Kidney (tissue), 13 donors: ENCODE measurements at regions not wholly inside any gene's neighbourhood (a gene's known extent, or its start where the extent isn't known, plus 50 kb on each side); places are given as distances from the start of the nearest gene placed in this dataset.
"Not testable (repeated sequence)": the region's sequence is repeated elsewhere in the genome, so short reads cannot be mapped to it uniquely, and the experiment has no call there.

Source experiments
- DNase-seq, 5 donors: peaks; one replicate each; pipeline ENCODE4 v3.0.0-alpha.2; 2013 to 2020
- FAIRE-seq: peaks from 2 replicates; lab custom pipeline; 2012; peaks lifted over from hg19 to GRCh38; lab: Jason Lieb, UNC
- H3K27ac ChIP-seq, 2 donors: one replicate each; pipeline ENCODE4 v1.7.0; 2013; ENCODE audit warnings: low read depth in 2 of 2, low read length in 2 of 2, inconsistent platforms in 1 of 2
- H3K27me3 ChIP-seq: one replicate; pipeline ENCODE4 v1.7.1; 2013; ENCODE audit warnings: low read length, inconsistent platforms; ENCODE audit not compliant: control insufficient read depth, insufficient read depth
- H3K36me3 ChIP-seq, 3 donors: one replicate each; pipeline versions ENCODE4 v1.7.0 to v1.7.1; 2013; ENCODE audit warnings: low read length in 3 of 3, control low read depth in 1 of 3, inconsistent platforms in 1 of 3; ENCODE audit not compliant: insufficient read depth in 3 of 3, control insufficient read depth in 2 of 3
- H3K4me1 ChIP-seq, 3 donors: one replicate each; pipeline versions ENCODE4 v1.7.0 to v1.7.1; 2013; ENCODE audit warnings: low read length in 3 of 3, inconsistent platforms in 1 of 3, low read depth in 1 of 3; ENCODE audit not compliant: control insufficient read depth in 2 of 3, insufficient read depth in 2 of 3
- H3K4me3 ChIP-seq, 3 donors: one replicate each; pipeline versions ENCODE4 v1.7.0 to v1.8.1; 2013; ENCODE audit warnings: low read length in 3 of 3, control low read depth in 1 of 3, inconsistent platforms in 1 of 3
- H3K9ac ChIP-seq, 3 donors: one replicate each; pipeline versions ENCODE4 v1.7.0 to v1.7.1; 2013; ENCODE audit warnings: low read length in 3 of 3, control low read depth in 1 of 3, inconsistent platforms in 1 of 3
- H3K9me3 ChIP-seq, 3 donors: one replicate each; pipeline versions ENCODE4 v1.7.0 to v1.7.1; 2013; ENCODE audit warnings: low read length in 3 of 3, control low read depth in 1 of 3, inconsistent platforms in 1 of 3; ENCODE audit not compliant: control insufficient read depth in 2 of 3, insufficient read depth in 1 of 3
- CTCF ChIP-seq: IDR thresholded peaks from 3 replicates; pipeline ENCODE4 v1.5.1; 2012; ENCODE audit warnings: mild to moderate bottlenecking, moderate library complexity, borderline replicate concordance; ENCODE audit not compliant: insufficient read depth; ENCODE audit errors: extremely low read depth
- intact Hi-C: fragments of 100-400 bp; cut with DNase I; formaldehyde crosslinking; loops from one replicate; pipeline ENCODE4 v1.11.1; 2022
- donor health status: control.
- donor health status: control.
- donor health status: control.
- donor health status: control.
- donor health status: control.
- donor health status: DM: yes; HTN: yes; CAD: no.
- donor health status: Normal renal cell carcinoma (clear cell type).

DNA sequence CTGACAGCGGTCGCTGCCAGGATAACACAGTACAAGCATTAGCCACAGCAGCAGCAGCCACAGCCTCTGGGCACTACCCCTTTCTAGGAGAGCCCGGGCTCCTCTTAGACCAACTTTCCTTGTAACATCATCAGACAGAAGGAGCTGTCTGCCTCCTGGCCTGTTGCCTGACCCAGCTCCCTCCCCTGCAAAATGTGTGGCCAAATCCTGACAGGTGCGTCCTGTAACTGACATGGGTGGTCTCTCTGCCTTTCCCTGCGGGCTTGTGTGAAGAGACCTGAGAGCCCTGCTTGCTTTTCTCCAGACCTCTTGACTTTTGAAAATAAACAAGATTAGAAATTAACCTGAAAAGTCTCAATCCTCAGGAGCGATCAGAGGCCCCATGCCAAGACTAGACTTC, 824.9 kb downstream of the RAPGEF2 start:
- TF ChIP-seq CTCF, result no peak
- H3K9ac ChIP-seq, result no peak overlapping the region
- FAIRE-seq (no peak), DNase-seq (no peak)
- no peaks in the 10 kb centered on the region for H3K36me3 ChIP-seq
- intact Hi-C loops, result no loop called here
- H3K4me1 ChIP-seq, result no peaks in the 10 kb centered on the region
- H3K4me3 ChIP-seq, result no peak overlapping the region
- no peaks in the 10 kb centered on the region for H3K27me3 ChIP-seq
- peaks cover 0 to 10% (median 3%) of the 10 kb centered on the region in 3 donors for H3K9me3 ChIP-seq
- H3K27ac ChIP-seq, result no peak overlapping the region

DNA sequence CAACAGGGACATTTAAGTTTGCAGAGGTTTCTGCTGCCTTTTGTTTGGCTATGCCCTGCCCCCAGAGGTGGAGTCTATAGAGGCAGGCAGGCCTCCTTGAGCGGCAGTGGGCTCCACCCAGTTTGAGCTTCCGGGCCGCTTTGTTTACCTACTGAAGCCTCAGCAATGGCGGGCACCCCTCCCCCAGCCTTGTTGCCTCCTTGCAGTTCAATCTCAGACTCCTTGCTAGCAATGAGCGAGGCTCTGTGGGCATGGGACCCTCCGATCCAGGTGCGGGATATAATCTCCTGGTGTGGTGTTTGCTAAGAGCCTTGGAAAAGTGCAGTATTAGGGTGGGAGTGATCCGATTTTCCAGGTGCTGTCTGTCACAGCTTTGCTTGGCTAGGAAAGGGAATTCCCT, 831.7 kb downstream of the RAPGEF2 start:
- FAIRE-seq, H3K9ac ChIP-seq, intact Hi-C loops, H3K9me3 ChIP-seq, H3K27ac ChIP-seq, H3K36me3 ChIP-seq, H3K27me3 ChIP-seq, H3K4me1 ChIP-seq, H3K4me3 ChIP-seq: not testable (repeated sequence)
- DNase-seq, result peak in 1 of 5 donors; percentile 55

GRCh38 chr4:159937595-159937994, 834.7 kb downstream of the RAPGEF2 start:
- Histone ChIP-seq H3K9me3 (no peaks in the 10 kb centered on the region), H3K4me3 (no peak overlapping the region), H3K4me1 (no peaks in the 10 kb centered on the region), H3K27ac (no peak overlapping the region), H3K36me3 (no peaks in the 10 kb centered on the region), H3K27me3 (no peaks in the 10 kb centered on the region), H3K9ac (no peak overlapping the region)
- no peak for TF ChIP-seq CTCF
- intact Hi-C loops, result no loop called here
- DNase-seq (no peak), FAIRE-seq (no peak)

GRCh38 chr4:159939681-159940080, 836.8 kb downstream of the RAPGEF2 start:
- peak in 1 of 5 donors; percentile 63 for DNase-seq
- H3K36me3 ChIP-seq, intact Hi-C loops, H3K4me3 ChIP-seq, H3K27me3 ChIP-seq, H3K4me1 ChIP-seq, FAIRE-seq, H3K9ac ChIP-seq, H3K9me3 ChIP-seq, H3K27ac ChIP-seq: not testable (repeated sequence)

GRCh38 chr4:159941076-159941475, 838.2 kb downstream of the RAPGEF2 start:
- Histone ChIP-seq H3K4me3 (no peak overlapping the region), H3K9ac (no peak overlapping the region), H3K36me3 (no peaks in the 10 kb centered on the region), H3K4me1 (no peaks in the 10 kb centered on the region), H3K27ac (no peak overlapping the region), H3K27me3 (no peaks in the 10 kb centered on the region), H3K9me3 (no peaks in the 10 kb centered on the region)
- no peak for DNase-seq
- FAIRE-seq, result no peak
- no peak for TF ChIP-seq CTCF
- intact Hi-C loops, result no loop called here
